IMR-90 (cell line): ENCODE measurements at regions not wholly inside any gene's neighbourhood (a gene's known extent, or its start where the extent isn't known, plus 50 kb on each side); places are given as distances from the start of the nearest gene placed in this dataset.

Experiments
- ATAC-seq: fragments of 200-7000 bp; cut with Tn5 transposase; 2 replicates; pipeline ENCODE4 v1.9.1; 2020; ENCODE audit warnings: low read depth, mild to moderate bottlenecking, moderate library complexity
- BruUV-seq: library from RNA; stranded (reverse); fragments of 400-500 nt; replicated peaks from 2 replicates; lab custom pipeline; 2021; lab: Mats Ljungman, UMichigan
- CTCF ChIA-PET: fragments of 300-600 bp; formaldehyde crosslinking; extraction: SDS; loops from one replicate; lab custom pipeline; 2021; ENCODE audit warnings: antibody characterized with exemption; lab: Yijun Ruan, JAX
- POLR2A ChIA-PET: fragments of 300-600 bp; sonication (Branson Sonifier 250); formaldehyde crosslinking; loops from one replicate; lab custom pipeline; 2022; ENCODE audit warnings: antibody characterized with exemption; ENCODE audit not compliant: unreplicated experiment; lab: Charles Lee
- DNase-seq: peaks from one replicate; pipeline ENCODE4 v3.0.0; 2013
- H2AFZ ChIP-seq: replicated peaks from 2 replicates; pipeline ENCODE3; 2013; ENCODE audit warnings: low read length, mild to moderate bottlenecking; ENCODE audit not compliant: poor library complexity
- H2AK5ac ChIP-seq: 2 replicates; pipeline ENCODE4 v1.6.1; 2013; ENCODE audit warnings: low read depth, low read length, inconsistent platforms
- H2AK9ac ChIP-seq: replicated peaks from 2 replicates; pipeline ENCODE3; 2013; ENCODE audit warnings: mild to moderate bottlenecking, low read depth, low read length, moderate library complexity; ENCODE audit not compliant: poor library complexity
- H2BK120ac ChIP-seq: 2 replicates; pipeline ENCODE4 v1.6.1; 2013; ENCODE audit warnings: low read depth, low read length, inconsistent platforms
- H2BK15ac ChIP-seq: 3 replicates; pipeline ENCODE4 v1.6.1; 2013; ENCODE audit warnings: low read depth, low read length, inconsistent platforms
- H2BK20ac ChIP-seq: 2 replicates; pipeline ENCODE4 v1.6.1; 2013; ENCODE audit warnings: low read depth, mild to moderate bottlenecking, inconsistent platforms, low read length, moderate library complexity
- H2BK5ac ChIP-seq: 2 replicates; pipeline ENCODE4 v1.6.1; 2013; ENCODE audit warnings: mild to moderate bottlenecking, low read depth, low read length, inconsistent platforms; ENCODE audit not compliant: poor library complexity, severe bottlenecking
- H3K14ac ChIP-seq: replicated peaks from 2 replicates; pipeline ENCODE4 v1.6.1; 2013; ENCODE audit warnings: low read depth, low read length, inconsistent platforms
- H3K18ac ChIP-seq: 2 replicates; pipeline ENCODE4 v1.6.1; 2013; ENCODE audit warnings: low read depth, low read length, control low read depth
- H3K23ac ChIP-seq: 2 replicates; pipeline ENCODE4 v1.6.1; 2013; ENCODE audit warnings: low read depth, low read length, inconsistent platforms
- H3K27ac ChIP-seq: 2 replicates; pipeline ENCODE4 v1.5.1; 2013; ENCODE audit warnings: mild to moderate bottlenecking, control low read depth, low read length; ENCODE audit not compliant: insufficient read depth
- H3K27me3 ChIP-seq: 2 replicates; pipeline ENCODE4 v1.6.1; 2013; ENCODE audit warnings: low read length; ENCODE audit not compliant: control insufficient read depth, insufficient read depth
- H3K36me3 ChIP-seq: 2 replicates; pipeline ENCODE4 v1.6.1; 2013; ENCODE audit warnings: low read length, mixed read lengths; ENCODE audit not compliant: control insufficient read depth, insufficient read depth
- H3K4ac ChIP-seq: 2 replicates; pipeline ENCODE4 v1.6.1; 2013; ENCODE audit warnings: low read depth, low read length, inconsistent platforms
- H3K4me1 ChIP-seq: 2 replicates; pipeline ENCODE4 v1.6.1; 2013; ENCODE audit warnings: low read length, mixed read lengths; ENCODE audit not compliant: control insufficient read depth, insufficient read depth
- H3K4me2 ChIP-seq: 2 replicates; pipeline ENCODE4 v1.6.1; 2013; ENCODE audit warnings: low read depth, mild to moderate bottlenecking, control low read depth, low read length, moderate library complexity
- H3K4me3 ChIP-seq: 2 replicates; pipeline ENCODE4 v1.5.1; 2013; ENCODE audit warnings: low read depth, mild to moderate bottlenecking, control low read depth, low read length, moderate library complexity; ENCODE audit not compliant: insufficient read depth
- H3K56ac ChIP-seq: 2 replicates; pipeline ENCODE4 v1.6.1; 2013; ENCODE audit warnings: low read length, inconsistent platforms; ENCODE audit not compliant: insufficient read depth; ENCODE audit errors: extremely low read depth
- H3K79me1 ChIP-seq, 2 experiments: 2 replicates each; pipeline ENCODE4 v1.6.1; 2013; ENCODE audit warnings: low read length in 2 of 2, inconsistent platforms in 1 of 2, low read depth in 1 of 2
- H3K9ac ChIP-seq: 2 replicates; pipeline ENCODE4 v1.6.1; 2013; ENCODE audit warnings: low read depth, low read length, control low read depth
- H3K9me1 ChIP-seq: 2 replicates; pipeline ENCODE4 v1.6.1; 2013; ENCODE audit warnings: low read length, inconsistent platforms; ENCODE audit not compliant: insufficient read depth
- H3K9me3 ChIP-seq: 2 replicates; pipeline ENCODE4 v1.6.1; 2013; ENCODE audit warnings: low read length; ENCODE audit not compliant: control insufficient read depth, insufficient read depth
- H4K20me1 ChIP-seq: 2 replicates; pipeline ENCODE4 v1.6.1; 2013; ENCODE audit warnings: low read length, inconsistent platforms; ENCODE audit not compliant: insufficient read depth
- H4K5ac ChIP-seq: 2 replicates; pipeline ENCODE4 v1.6.1; 2013; ENCODE audit warnings: mild to moderate bottlenecking, low read depth, low read length, control low read depth
- H4K8ac ChIP-seq, 2 experiments: 2 replicates each; pipeline ENCODE4 v1.6.1; 2013; ENCODE audit warnings: low read depth in 2 of 2, low read length in 2 of 2, control low read depth in 1 of 2, inconsistent platforms in 1 of 2
- H4K91ac ChIP-seq: 2 replicates; pipeline ENCODE4 v1.6.1; 2013; ENCODE audit warnings: low read depth, low read length, inconsistent platforms; ENCODE audit not compliant: insufficient read depth
- FOS ChIP-seq: fragments of 150-350 bp; IDR thresholded peaks from 2 replicates; pipeline ENCODE4 v1.6.1; 2016; ENCODE audit warnings: low read depth, low read length
- MAZ ChIP-seq: IDR thresholded peaks from 2 replicates; pipeline ENCODE4 v1.6.1; 2012; ENCODE audit warnings: low read depth, mild to moderate bottlenecking, low read length, improper control_type of control experiment, moderate library complexity, borderline replicate concordance
- NFE2L2 ChIP-seq: fragments of 150-350 bp; IDR thresholded peaks from 2 replicates; pipeline ENCODE4 v1.6.1; 2016; ENCODE audit warnings: low read depth, mild to moderate bottlenecking, low read length
- POLR2A ChIP-seq: IDR thresholded peaks from 2 replicates; pipeline ENCODE4 v1.6.1; 2012; ENCODE audit warnings: mild to moderate bottlenecking, low read depth, low read length
- RAD21 ChIP-seq: IDR thresholded peaks from 2 replicates; pipeline ENCODE4 v1.6.1; 2012; ENCODE audit warnings: low read length, improper control_type of control experiment
- SMC3 ChIP-seq: fragments of 150-350 bp; IDR thresholded peaks from 2 replicates; pipeline ENCODE4 v1.6.1; 2016; ENCODE audit warnings: low read depth, mild to moderate bottlenecking, antibody characterized with exemption, low read length, moderate library complexity
- WGBS, 2 experiments: methylation state at CpG; one replicate each; pipeline versions ENCODE4 v1.1.5 to v1.1.7; 2013; ENCODE audit warnings: missing lambda C conversion rate in 2 of 2; ENCODE audit not compliant: insufficient read length in 1 of 2; ENCODE audit errors: extremely low coverage in 2 of 2; 5-methylcytosine and 5-hydroxymethylcytosine counted together
- dilution Hi-C: fragments of 300-500 bp; cut with HindIII; formaldehyde crosslinking; loops from one replicate; pipeline ENCODE4 v1.14.3; 2018; ENCODE audit warnings: low sequenced_read_pairs; ENCODE audit not compliant: unreplicated experiment
- in situ Hi-C: fragments of 300-500 bp; cut with MboI; formaldehyde crosslinking; loops from 3 replicates; pipeline ENCODE4 v1.14.3; 2019; ENCODE audit warnings: low sequenced_read_pairs, inconsistent platforms, mixed read lengths
- intact Hi-C: fragments of 100-400 bp; cut with micrococcal nuclease; formaldehyde crosslinking; loops from 2 replicates; pipeline ENCODE4 v1.10.0; 2022

DNA sequence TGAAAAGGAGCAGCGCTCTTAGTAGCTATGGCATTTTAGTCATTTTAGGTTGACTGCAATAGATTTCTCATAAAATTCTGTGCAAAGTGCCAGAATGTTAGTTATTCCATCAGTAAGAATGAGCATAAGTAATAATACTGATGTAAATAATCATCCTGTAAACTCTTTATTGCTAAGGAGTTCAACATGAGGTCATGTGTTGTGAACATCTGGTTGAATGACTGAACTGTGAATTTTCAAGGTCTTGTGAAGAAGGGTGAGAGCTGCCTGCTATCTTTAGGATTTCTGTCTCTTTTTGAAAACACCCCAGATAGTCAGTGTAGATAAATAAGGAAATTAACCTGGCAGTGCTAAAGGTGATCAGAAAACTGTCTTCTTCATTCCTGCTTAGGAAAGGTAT, 333.4 kb upstream of the TBC1D5 start:
- Histone ChIP-seq H3K27me3 (no peaks in the 10 kb centered on the region), H3K4me3 (no peak overlapping the region), H3K56ac (no peak overlapping the region), H4K5ac (no peak overlapping the region), H2AFZ (no peak overlapping the region), H3K4me1 (no peaks in the 10 kb centered on the region; the same call in 1 of the 2 replicates), H3K14ac (no peak overlapping the region), H3K4me2 (no peak overlapping the region), H3K9ac (no peak overlapping the region), H3K79me1 (no peaks in the 10 kb centered on the region), H3K36me3 (no peaks in the 10 kb centered on the region), H2BK120ac (no peak overlapping the region), H4K20me1 (no peaks in the 10 kb centered on the region), H2BK20ac (no peak overlapping the region), H3K18ac (no peak overlapping the region), H3K27ac (no peak overlapping the region), H3K9me1 (no peaks in the 10 kb centered on the region), H2AK5ac (no peak overlapping the region), H3K9me3 (no peaks in the 10 kb centered on the region), H2BK5ac (no peak overlapping the region), H2AK9ac (no peak overlapping the region), H3K4ac (no peak overlapping the region), H3K23ac (no peak overlapping the region), H4K8ac (no peak overlapping the region), H2BK15ac (no peak overlapping the region), H4K91ac (no peak overlapping the region)
- in situ Hi-C loops (no loop called here), dilution Hi-C loops (no loop called here), intact Hi-C loops (no loop called here)
- CTCF ChIA-PET: no interaction called here
- no TSS peak for BruUV-seq
- POLR2A ChIA-PET: no interaction called here
- TF ChIP-seq FOS: no peak
- TF ChIP-seq SMC3: no peak
- TF ChIP-seq NFE2L2: no peak
- no peak for TF ChIP-seq RAD21
- no peak for TF ChIP-seq POLR2A
- no peak for TF ChIP-seq MAZ
- WGBS, 2 experiments: no CpG with 5 or more reads among the region's 1 CpG
- ATAC-seq: no peak
- DNase-seq: no peak
